H1 (cell line): ENCODE measurements at regions not wholly inside any gene's neighbourhood (a gene's known extent, or its start where the extent isn't known, plus 50 kb on each side); places are given as distances from the start of the nearest gene placed in this dataset.

Experiments used
- CBX5 ChIP-seq: fragments of 300-800, 300-1000 bp; sonication (generic); IDR thresholded peaks from 2 replicates; pipeline ENCODE4 v1.7.1; 2016; ENCODE audit warnings: antibody characterized with exemption, low read length, low read depth
- CTCF ChIP-seq, 3 experiments: IDR thresholded peaks; 1 replicate in 2 of 3; 2 replicates in 1 of 3; pipeline versions ENCODE4 v1.5.1 to v1.6.1; 2011; ENCODE audit warnings: low read length in 3 of 3, mild to moderate bottlenecking in 3 of 3, inconsistent platforms in 2 of 3, low read depth in 1 of 3, moderate library complexity in 1 of 3; ENCODE audit not compliant: insufficient read depth in 1 of 3; ENCODE audit errors: control extremely low read depth in 1 of 3
- POLR2A ChIP-seq, 2 experiments: IDR thresholded peaks; 1 replicate in 1 of 2; 2 replicates in 1 of 2; pipeline ENCODE4 v1.6.1; 2011; ENCODE audit warnings: low read depth in 2 of 2, low read length in 2 of 2, mild to moderate bottlenecking in 2 of 2; ENCODE audit errors: control extremely low read depth in 1 of 2
- SIN3A ChIP-seq, 2 experiments: IDR thresholded peaks in 1 of 2; conservative IDR thresholded peaks in 1 of 2; 2 replicates each; pipeline ENCODE4 v1.6.1; 2011 to 2012; ENCODE audit warnings: low read length in 2 of 2, improper control_type of control experiment in 1 of 2, low read depth in 1 of 2, mild to moderate bottlenecking in 1 of 2
- TAF7 ChIP-seq: optimal IDR thresholded peaks from 2 replicates; pipeline ENCODE3; 2011; ENCODE audit warnings: low read depth, mild to moderate bottlenecking, inconsistent platforms, low read length, moderate library complexity, borderline replicate concordance
- TF ChIP-seq, protein P1 (sequence below): IDR thresholded peaks from 2 replicates; pipeline ENCODE4 v1.6.1; 2012; ENCODE audit warnings: inconsistent platforms

DNA sequence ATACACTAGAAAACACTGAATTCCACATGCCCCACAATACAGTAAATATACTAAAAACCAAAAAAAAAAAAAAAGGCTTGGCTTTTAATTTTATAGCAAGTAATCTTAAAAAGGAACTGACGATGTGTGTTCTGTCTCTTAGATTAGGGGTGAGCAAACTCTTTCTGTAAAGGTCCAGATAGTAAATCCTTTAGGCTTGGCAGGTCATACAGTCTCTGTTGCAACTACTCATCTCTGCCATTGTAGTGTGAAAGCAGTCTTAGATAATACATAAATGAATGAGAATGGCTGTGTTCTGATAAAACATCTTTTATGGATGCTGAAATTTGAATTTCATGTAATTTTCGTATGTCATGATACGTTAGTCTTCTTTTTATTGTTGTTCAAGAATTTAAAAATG, 150.2 kb downstream of the SLC30A10 start:
- TF ChIP-seq CBX5 (no peak), SIN3A (conservative IDR thresholded peaks at IDR 0.05 in 1 of 2, IDR thresholded peaks at IDR 0.05 in 1 of 2; ENCODE audit: low read depth in 1 of 2, low read length in 2 of 2) (no peak), POLR2A (IDR thresholded peaks at IDR 0.05; ENCODE audit: control extremely low read depth in 1 of 2, low read depth in 2 of 2, low read length in 2 of 2) (no peak), CTCF (IDR thresholded peaks at IDR 0.05; ENCODE audit: control extremely low read depth in 1 of 3, insufficient read depth in 1 of 3, low read depth in 1 of 3, low read length in 3 of 3) (no peak), TAF7 (no peak)
- TF ChIP-seq, protein P1, sequence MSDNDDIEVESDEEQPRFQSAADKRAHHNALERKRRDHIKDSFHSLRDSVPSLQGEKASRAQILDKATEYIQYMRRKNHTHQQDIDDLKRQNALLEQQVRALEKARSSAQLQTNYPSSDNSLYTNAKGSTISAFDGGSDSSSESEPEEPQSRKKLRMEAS: no peak
